ENCODE measurements at regions not wholly inside any gene's neighbourhood (a gene's known extent, or its start where the extent isn't known, plus 50 kb on each side); places are given as distances from the start of the nearest gene placed in this dataset.
"Not testable (repeated sequence)": the region's sequence is repeated elsewhere in the genome, so short reads cannot be mapped to it uniquely, and the experiment has no call there.

DNA sequence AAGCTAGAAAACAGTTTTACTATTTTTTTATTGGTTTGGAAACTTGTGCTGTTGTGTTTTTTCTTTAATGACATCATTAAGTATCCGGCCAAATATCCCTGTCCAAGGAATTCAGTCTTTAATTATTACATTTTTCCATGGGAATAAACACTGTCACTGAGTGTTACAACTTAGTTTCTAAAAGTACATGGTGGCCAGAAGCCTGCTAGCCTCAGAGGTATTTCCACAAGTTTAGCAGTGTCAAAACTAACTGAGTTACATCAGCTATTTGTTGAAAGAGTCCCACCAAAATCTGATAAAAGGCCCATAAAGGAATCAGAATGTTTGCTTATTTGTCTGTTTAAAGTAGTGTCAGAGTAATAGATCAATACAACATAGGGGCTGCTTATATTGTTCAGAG is 331.6 kb downstream of the GOLGA6L6 start:
- H3K9me3 ChIP-seq (ENCODE audit: insufficient read depth, low read length, severe bottlenecking); H3K79me2 ChIP-seq (ENCODE audit: insufficient read depth, low read length); DNase-seq; H3K4me2 ChIP-seq (ENCODE audit: insufficient read depth, low read length); H3K27me3 ChIP-seq (ENCODE audit: insufficient read depth, low read length, poor library complexity); H3K36me3 ChIP-seq (ENCODE audit: insufficient read depth, low read length); H3K4me3 ChIP-seq (ENCODE audit: low read depth in 1 of 2, low read length in 2 of 2); H3K9ac ChIP-seq (ENCODE audit: low read depth, low read length); H2AFZ ChIP-seq (ENCODE audit: low read depth, low read length); H3K27ac ChIP-seq (ENCODE audit: low read length); ATAC-seq (ENCODE audit: insufficient read depth, low read depth); H4K20me1 ChIP-seq (ENCODE audit: insufficient read depth, low read length): not testable (repeated sequence)
- peaks cover 18% of the 10 kb centered on the region for H3K4me1 ChIP-seq (ENCODE audit: insufficient read depth, low read length)

DNA sequence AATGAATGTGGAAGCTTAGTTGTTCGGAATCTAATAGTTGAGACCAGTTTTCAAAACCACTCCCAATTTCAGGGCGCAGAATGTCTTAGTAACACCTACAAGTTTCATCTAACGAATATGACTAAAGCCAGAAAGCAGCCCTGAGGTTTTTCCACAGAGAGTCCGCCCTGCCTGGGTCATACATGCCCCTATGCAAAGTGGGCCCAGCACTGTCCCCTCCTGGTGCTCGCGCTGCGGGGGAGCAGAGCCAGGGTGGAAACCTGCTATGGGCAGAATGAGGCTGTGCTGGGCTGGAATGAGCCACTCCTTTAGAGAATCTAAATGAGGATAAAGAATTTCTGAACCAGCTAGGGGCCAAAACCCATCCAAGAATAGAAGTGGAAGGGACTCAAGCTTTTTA is 334.0 kb downstream of the GOLGA6L6 start:
- DNase-seq; H3K4me2 ChIP-seq (ENCODE audit: insufficient read depth, low read length); H3K27me3 ChIP-seq (ENCODE audit: insufficient read depth, low read length, poor library complexity); H3K4me3 ChIP-seq (ENCODE audit: low read depth in 1 of 2, low read length in 2 of 2); H2AFZ ChIP-seq (ENCODE audit: low read depth, low read length); ATAC-seq (ENCODE audit: insufficient read depth, low read depth); H4K20me1 ChIP-seq (ENCODE audit: insufficient read depth, low read length); H3K9me3 ChIP-seq (ENCODE audit: insufficient read depth, low read length, severe bottlenecking); H3K27ac ChIP-seq (ENCODE audit: low read length); H3K36me3 ChIP-seq (ENCODE audit: insufficient read depth, low read length); H3K9ac ChIP-seq (ENCODE audit: low read depth, low read length); H3K79me2 ChIP-seq (ENCODE audit: insufficient read depth, low read length): not testable (repeated sequence)
- H3K4me1 ChIP-seq (ENCODE audit: insufficient read depth, low read length) = peaks cover 17% of the 10 kb centered on the region

DNA sequence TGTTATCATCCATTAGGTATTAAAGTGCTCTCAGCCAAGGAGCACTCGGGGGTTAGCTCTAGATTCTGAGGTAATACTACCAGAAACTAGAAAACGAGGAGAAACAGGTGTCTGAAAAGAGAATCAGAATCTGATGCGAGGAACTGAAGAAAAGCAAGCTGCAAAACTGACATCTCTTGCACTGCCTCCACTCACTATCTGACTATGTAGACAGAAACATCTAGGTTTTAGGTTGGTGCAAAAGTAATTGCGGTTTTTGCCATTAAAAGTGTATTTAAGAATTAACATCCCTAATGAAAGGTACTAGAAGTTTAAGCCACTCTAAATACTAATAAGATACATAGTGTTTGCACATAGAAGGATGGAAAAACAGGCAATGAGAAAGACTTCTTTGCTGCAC is 334.4 kb downstream of the GOLGA6L6 start:
- not testable (repeated sequence) for H3K36me3 ChIP-seq (ENCODE audit: insufficient read depth, low read length); H3K27ac ChIP-seq (ENCODE audit: low read length); H3K4me2 ChIP-seq (ENCODE audit: insufficient read depth, low read length); DNase-seq; H3K27me3 ChIP-seq (ENCODE audit: insufficient read depth, low read length, poor library complexity); H2AFZ ChIP-seq (ENCODE audit: low read depth, low read length); H3K4me3 ChIP-seq (ENCODE audit: low read depth in 1 of 2, low read length in 2 of 2); ATAC-seq (ENCODE audit: insufficient read depth, low read depth); H3K79me2 ChIP-seq (ENCODE audit: insufficient read depth, low read length); H3K9me3 ChIP-seq (ENCODE audit: insufficient read depth, low read length, severe bottlenecking); H4K20me1 ChIP-seq (ENCODE audit: insufficient read depth, low read length); H3K9ac ChIP-seq (ENCODE audit: low read depth, low read length)
- H3K4me1 ChIP-seq (ENCODE audit: insufficient read depth, low read length) = peaks cover 13% of the 10 kb centered on the region

DNA sequence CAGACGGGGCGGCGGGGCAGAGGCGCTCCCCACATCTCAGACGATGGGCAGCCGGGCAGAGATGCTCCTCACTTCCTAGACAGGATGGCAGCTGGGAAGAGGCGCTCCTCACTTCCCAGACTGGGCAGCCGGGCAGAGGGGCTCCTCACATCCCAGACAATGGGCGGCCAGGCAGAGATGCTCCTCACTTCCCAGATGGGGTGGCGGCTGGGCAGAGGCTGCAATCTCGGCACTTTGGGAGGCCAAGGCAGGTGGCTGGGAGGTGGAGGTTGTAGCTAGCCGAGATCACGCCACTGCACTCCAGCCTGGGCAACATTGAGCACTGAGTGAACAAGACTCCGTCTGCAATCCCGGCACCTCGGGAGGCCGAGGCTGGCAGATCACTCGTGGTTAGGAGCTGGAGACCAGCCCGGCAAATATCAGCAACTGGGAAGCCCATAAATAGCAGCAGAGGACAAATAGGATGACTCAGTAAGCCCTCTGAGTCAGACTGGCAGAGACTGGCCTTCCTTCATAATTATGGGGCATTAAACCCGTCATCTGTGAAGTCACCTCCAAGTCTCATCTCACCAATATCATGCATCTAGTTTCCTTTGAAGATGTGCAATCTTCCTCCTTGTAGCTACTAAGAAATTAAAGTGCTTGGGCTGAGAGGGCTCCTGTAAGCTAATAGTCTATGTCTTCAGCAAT is 337.3 kb downstream of the GOLGA6L6 start:
- DNase-seq = not testable (repeated sequence)

DNA sequence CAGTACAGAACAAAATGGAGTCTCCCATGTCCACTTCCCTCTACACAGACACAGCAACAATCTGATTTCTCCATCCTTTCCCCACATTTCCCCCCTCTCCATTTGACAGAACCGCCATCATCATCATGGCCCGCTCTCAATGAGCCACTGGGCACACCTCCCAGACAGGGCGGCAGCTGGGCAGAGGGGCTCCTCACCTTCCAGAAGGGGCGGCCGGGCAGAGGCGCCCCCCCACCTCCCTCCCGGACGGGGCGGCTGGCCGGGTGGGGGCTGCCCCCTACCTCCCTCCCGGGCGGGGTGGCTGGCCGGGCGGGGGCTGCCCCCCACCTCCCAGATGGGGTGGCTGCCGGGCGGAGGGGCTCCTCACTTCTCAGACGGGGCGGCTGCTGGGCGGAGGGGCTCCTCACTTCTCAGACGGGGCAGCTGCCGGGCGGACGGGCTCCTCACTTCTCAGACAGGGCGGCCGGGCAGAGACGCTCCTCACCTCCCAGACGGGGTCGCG is 337.9 kb downstream of the GOLGA6L6 start:
- H3K4me1 ChIP-seq (ENCODE audit: insufficient read depth, low read length); H3K9ac ChIP-seq (ENCODE audit: low read depth, low read length); H3K4me2 ChIP-seq (ENCODE audit: insufficient read depth, low read length); H2AFZ ChIP-seq (ENCODE audit: low read depth, low read length); H3K27me3 ChIP-seq (ENCODE audit: insufficient read depth, low read length, poor library complexity); H3K79me2 ChIP-seq (ENCODE audit: insufficient read depth, low read length); H3K9me3 ChIP-seq (ENCODE audit: insufficient read depth, low read length, severe bottlenecking); H3K27ac ChIP-seq (ENCODE audit: low read length); H3K36me3 ChIP-seq (ENCODE audit: insufficient read depth, low read length); ATAC-seq (ENCODE audit: insufficient read depth, low read depth); H4K20me1 ChIP-seq (ENCODE audit: insufficient read depth, low read length); H3K4me3 ChIP-seq (ENCODE audit: low read depth in 1 of 2, low read length in 2 of 2); DNase-seq: not testable (repeated sequence)

More for the DNA sequence above, 337.3 kb downstream of the GOLGA6L6 start:
- not testable (repeated sequence) for H3K27ac ChIP-seq (ENCODE audit: low read length); H3K4me1 ChIP-seq (ENCODE audit: insufficient read depth, low read length); ATAC-seq (ENCODE audit: insufficient read depth, low read depth); H3K79me2 ChIP-seq (ENCODE audit: insufficient read depth, low read length); H2AFZ ChIP-seq (ENCODE audit: low read depth, low read length); H4K20me1 ChIP-seq (ENCODE audit: insufficient read depth, low read length); H3K27me3 ChIP-seq (ENCODE audit: insufficient read depth, low read length, poor library complexity); H3K36me3 ChIP-seq (ENCODE audit: insufficient read depth, low read length); H3K4me3 ChIP-seq (ENCODE audit: low read depth in 1 of 2, low read length in 2 of 2); H3K9ac ChIP-seq (ENCODE audit: low read depth, low read length); H3K4me2 ChIP-seq (ENCODE audit: insufficient read depth, low read length); H3K9me3 ChIP-seq (ENCODE audit: insufficient read depth, low read length, severe bottlenecking)

DNA sequence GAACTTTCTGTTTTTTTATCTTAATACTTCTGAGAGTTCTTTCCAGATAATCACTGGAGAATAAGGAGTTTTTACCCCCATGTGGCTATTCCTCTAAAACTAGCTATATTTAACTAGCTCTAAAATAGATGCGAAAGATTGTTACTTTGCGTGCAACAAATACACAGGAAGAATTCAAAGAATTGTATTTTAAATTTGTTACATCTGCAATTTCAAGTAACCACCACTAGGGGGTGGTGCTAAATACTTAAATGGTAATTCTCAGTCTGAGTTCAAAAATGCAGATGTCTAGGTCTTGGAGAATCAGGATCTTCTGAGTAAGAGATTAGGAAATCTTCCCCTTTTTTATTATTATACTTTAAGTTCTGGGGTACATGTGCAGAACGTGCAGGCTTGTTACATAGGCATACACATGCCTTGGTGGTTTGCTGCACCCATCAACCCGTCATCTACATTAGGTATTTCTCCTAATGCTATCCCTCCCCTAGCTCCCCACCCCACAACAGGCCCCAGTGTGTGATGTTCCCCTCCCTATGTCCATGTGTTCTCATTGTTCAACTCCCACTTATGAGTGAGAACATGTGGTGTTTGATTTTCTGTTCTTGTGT is 346.9 kb downstream of the GOLGA6L6 start:
- H4K20me1 ChIP-seq (ENCODE audit: insufficient read depth, low read length); H3K36me3 ChIP-seq (ENCODE audit: insufficient read depth, low read length); H3K9ac ChIP-seq (ENCODE audit: low read depth, low read length); H3K27ac ChIP-seq (ENCODE audit: low read length); DNase-seq; H3K4me1 ChIP-seq (ENCODE audit: insufficient read depth, low read length); H2AFZ ChIP-seq (ENCODE audit: low read depth, low read length); H3K4me3 ChIP-seq (ENCODE audit: low read depth in 1 of 2, low read length in 2 of 2); H3K9me3 ChIP-seq (ENCODE audit: insufficient read depth, low read length, severe bottlenecking); H3K4me2 ChIP-seq (ENCODE audit: insufficient read depth, low read length); H3K27me3 ChIP-seq (ENCODE audit: insufficient read depth, low read length, poor library complexity); ATAC-seq (ENCODE audit: insufficient read depth, low read depth); H3K79me2 ChIP-seq (ENCODE audit: insufficient read depth, low read length): not testable (repeated sequence)
- TF ChIP-seq, protein P1, sequence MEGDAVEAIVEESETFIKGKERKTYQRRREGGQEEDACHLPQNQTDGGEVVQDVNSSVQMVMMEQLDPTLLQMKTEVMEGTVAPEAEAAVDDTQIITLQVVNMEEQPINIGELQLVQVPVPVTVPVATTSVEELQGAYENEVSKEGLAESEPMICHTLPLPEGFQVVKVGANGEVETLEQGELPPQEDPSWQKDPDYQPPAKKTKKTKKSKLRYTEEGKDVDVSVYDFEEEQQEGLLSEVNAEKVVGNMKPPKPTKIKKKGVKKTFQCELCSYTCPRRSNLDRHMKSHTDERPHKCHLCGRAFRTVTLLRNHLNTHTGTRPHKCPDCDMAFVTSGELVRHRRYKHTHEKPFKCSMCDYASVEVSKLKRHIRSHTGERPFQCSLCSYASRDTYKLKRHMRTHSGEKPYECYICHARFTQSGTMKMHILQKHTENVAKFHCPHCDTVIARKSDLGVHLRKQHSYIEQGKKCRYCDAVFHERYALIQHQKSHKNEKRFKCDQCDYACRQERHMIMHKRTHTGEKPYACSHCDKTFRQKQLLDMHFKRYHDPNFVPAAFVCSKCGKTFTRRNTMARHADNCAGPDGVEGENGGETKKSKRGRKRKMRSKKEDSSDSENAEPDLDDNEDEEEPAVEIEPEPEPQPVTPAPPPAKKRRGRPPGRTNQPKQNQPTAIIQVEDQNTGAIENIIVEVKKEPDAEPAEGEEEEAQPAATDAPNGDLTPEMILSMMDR (IDR thresholded peaks at IDR 0.05; ENCODE audit: borderline replicate concordance, extremely low read depth, low read length, poor library complexity, severe bottlenecking) = peak; percentile 25

Data from DND-41 (cell line).